PC-3 (cell line): ENCODE measurements at regions not wholly inside any gene's neighbourhood (a gene's known extent, or its start where the extent isn't known, plus 50 kb on each side); places are given as distances from the start of the nearest gene placed in this dataset.

Experiments
- ATAC-seq: fragments of 200-7000 bp; cut with Tn5 transposase; 2 replicates; pipeline ENCODE4 v1.9.1; 2020; ENCODE audit warnings: mild to moderate bottlenecking, moderate library complexity
- BruUV-seq: library from RNA; stranded (reverse); fragments of 400-500 nt; replicated peaks from 2 replicates; lab custom pipeline; 2021; lab: Mats Ljungman, UMichigan
- CTCF ChIA-PET: fragments of 300-600 bp; sonication (Branson Sonifier 250); formaldehyde crosslinking; loops from one replicate; lab custom pipeline; 2022; ENCODE audit warnings: antibody characterized with exemption; lab: Charles Lee
- POLR2A ChIA-PET: fragments of 300-600 bp; sonication (Branson Sonifier 250); formaldehyde crosslinking; loops from one replicate; lab custom pipeline; 2022; ENCODE audit warnings: antibody characterized with exemption; ENCODE audit not compliant: unreplicated experiment; lab: Charles Lee
- DNase-seq: peaks from one replicate; pipeline ENCODE4 v3.0.0-alpha.2; 2015
- H2AFZ ChIP-seq: fragments of 300-600 bp; sonication (generic); 2 replicates; pipeline ENCODE4 v1.6.0; 2016; ENCODE audit warnings: antibody characterized with exemption, low read length
- H3F3A ChIP-seq: fragments of 300-600 bp; sonication (generic); one replicate; pipeline ENCODE4 v1.6.0; 2017; ENCODE audit warnings: antibody characterized with exemption, low read length, control low read depth, mild to moderate bottlenecking; ENCODE audit not compliant: unreplicated experiment
- H3K27ac ChIP-seq: fragments of 300-600 bp; sonication (generic); 2 replicates; pipeline ENCODE4 v1.5.1; 2016; ENCODE audit warnings: mild to moderate bottlenecking, low read length
- H3K27me3 ChIP-seq: fragments of 300-600 bp; sonication (generic); 2 replicates; pipeline ENCODE4 v1.6.1; 2016; ENCODE audit warnings: low read length, mixed read lengths
- H3K36me3 ChIP-seq: fragments of 300-600 bp; sonication (generic); 2 replicates; pipeline ENCODE4 v1.6.1; 2016; ENCODE audit warnings: low read depth, mixed run types, low read length, mixed read lengths
- H3K4me1 ChIP-seq: fragments of 300-600 bp; sonication (generic); 2 replicates; pipeline ENCODE4 v1.5.1; 2016; ENCODE audit warnings: low read length; ENCODE audit not compliant: insufficient read depth
- H3K4me2 ChIP-seq: fragments of 300-600 bp; sonication (generic); 2 replicates; pipeline ENCODE4 v1.6.0; 2016; ENCODE audit warnings: low read length
- H3K4me3 ChIP-seq: fragments of 300-600 bp; sonication (generic); 2 replicates; pipeline ENCODE4 v1.5.1; 2016; ENCODE audit warnings: mild to moderate bottlenecking, low read length, mixed read lengths
- H3K79me2 ChIP-seq: fragments of 300-600 bp; sonication (generic); 2 replicates; pipeline ENCODE4 v1.6.1; 2017; ENCODE audit warnings: low read length, mixed read lengths
- H3K9ac ChIP-seq: fragments of 300-600 bp; sonication (generic); 2 replicates; pipeline ENCODE4 v1.6.0; 2016; ENCODE audit warnings: mild to moderate bottlenecking, low read length
- H3K9me2 ChIP-seq: fragments of 300-600 bp; sonication (generic); replicated peaks from 2 replicates; pipeline ENCODE4 v1.6.1; 2016; ENCODE audit warnings: mixed run types, low read length, mixed read lengths
- H3K9me3 ChIP-seq: fragments of 300-600 bp; sonication (generic); 2 replicates; pipeline ENCODE4 v1.6.1; 2016; ENCODE audit warnings: low read length, mixed read lengths
- H4K20me1 ChIP-seq: fragments of 300-600 bp; sonication (generic); 2 replicates; pipeline ENCODE4 v1.6.1; 2016; ENCODE audit warnings: low read length, mixed read lengths
- CTCF ChIP-seq: fragments of 300-600 bp; sonication (generic); conservative IDR thresholded peaks from 2 replicates; pipeline ENCODE4 v1.5.1; 2017; ENCODE audit warnings: antibody characterized with exemption, low read depth, mild to moderate bottlenecking, low read length
- EZH2 ChIP-seq: fragments of 300-600 bp; sonication (generic); IDR thresholded peaks from one replicate; pipeline ENCODE4 v1.6.1; 2017; ENCODE audit warnings: antibody characterized with exemption, mild to moderate bottlenecking, low read length; ENCODE audit not compliant: unreplicated experiment
- EZH2phosphoT487 ChIP-seq: fragments of 300-600 bp; sonication (generic); IDR thresholded peaks from 2 replicates; pipeline ENCODE4 v1.6.1; 2018; ENCODE audit warnings: mild to moderate bottlenecking, antibody characterized with exemption, low read length, borderline replicate concordance
- intact Hi-C: fragments of 100-400 bp; cut with micrococcal nuclease; formaldehyde crosslinking; loops from 2 replicates; pipeline ENCODE4 v1.9.0; 2023

GRCh38 chr1:72526926-72527325 is 244.6 kb upstream of the NEGR1 start:
- Histone ChIP-seq H4K20me1 (no peaks in the 10 kb centered on the region), H3K9ac (no peak overlapping the region), H3K9me3 (no peaks in the 10 kb centered on the region), H3K79me2 (no peaks in the 10 kb centered on the region), H3F3A (no peaks in the 10 kb centered on the region), H2AFZ (no peak overlapping the region), H3K27me3 (no peaks in the 10 kb centered on the region), H3K36me3 (no peaks in the 10 kb centered on the region), H3K27ac (no peak overlapping the region), H3K9me2 (no peaks in the 10 kb centered on the region), H3K4me3 (no peak overlapping the region), H3K4me2 (no peak overlapping the region), H3K4me1 (peaks cover 3% of the 10 kb centered on the region)
- TF ChIP-seq EZH2phosphoT487: no peak
- TF ChIP-seq CTCF: no peak
- no peak for TF ChIP-seq EZH2
- POLR2A ChIA-PET: no interaction called here
- intact Hi-C loops: no loop called here
- DNase-seq (no peak), ATAC-seq (no peak)
- CTCF ChIA-PET: no interaction called here
- no TSS peak for BruUV-seq

- Histone ChIP-seq H3K9me2 (no peaks in the 10 kb centered on the region), H3K27me3 (no peaks in the 10 kb centered on the region), H3K4me2 (no peak overlapping the region), H3F3A (no peaks in the 10 kb centered on the region), H4K20me1 (no peaks in the 10 kb centered on the region), H3K27ac (no peak overlapping the region), H3K9ac (no peak overlapping the region), H3K9me3 (no peaks in the 10 kb centered on the region), H2AFZ (no peak overlapping the region), H3K4me3 (no peak overlapping the region), H3K79me2 (no peaks in the 10 kb centered on the region), H3K36me3 (no peaks in the 10 kb centered on the region), H3K4me1 (peaks cover 12% of the 10 kb centered on the region)
- DNase-seq (no peak), ATAC-seq (no peak)
- POLR2A ChIA-PET: no interaction called here
- intact Hi-C loops: no loop called here
- CTCF ChIA-PET: no interaction called here
- BruUV-seq: no TSS peak
- TF ChIP-seq CTCF: no peak
- no peak for TF ChIP-seq EZH2phosphoT487
- TF ChIP-seq EZH2: no peak
Observed at GRCh38 chr1:72524021-72524420, 241.7 kb upstream of the NEGR1 start.

GRCh38 chr1:72521659-72522058 is 239.3 kb upstream of the NEGR1 start:
- no TSS peak for BruUV-seq
- H3K79me2 ChIP-seq: no peaks in the 10 kb centered on the region
- H3K27me3 ChIP-seq: no peaks in the 10 kb centered on the region
- H3F3A ChIP-seq: no peaks in the 10 kb centered on the region
- intact Hi-C loops: loop anchor here (2.0 kb wide), 1 partner anchor 237 kb away; no protein-coding TSS in a partner anchor
- H3K9me3 ChIP-seq: no peaks in the 10 kb centered on the region
- ATAC-seq (peak; percentile 89), DNase-seq (peak; percentile 49)
- TF ChIP-seq EZH2: no peak
- no peak for TF ChIP-seq CTCF
- no peak for TF ChIP-seq EZH2phosphoT487
- H4K20me1 ChIP-seq: no peaks in the 10 kb centered on the region
- H2AFZ ChIP-seq: no peak overlapping the region
- no peak overlapping the region for H3K9ac ChIP-seq
- no peak overlapping the region for H3K4me2 ChIP-seq
- POLR2A ChIA-PET: interaction anchor here (0.6 kb wide), 1 partner anchor 20 kb away, joined by 6 read pairs; no protein-coding TSS in a partner anchor
- no peak overlapping the region for H3K4me3 ChIP-seq
- no peaks in the 10 kb centered on the region for H3K9me2 ChIP-seq
- CTCF ChIA-PET: interaction anchor here (0.5 kb wide), 1 partner anchor 1425 kb away, joined by 7 read pairs; no protein-coding TSS in a partner anchor
- H3K4me1 ChIP-seq: peaks cover 12% of the 10 kb centered on the region
- H3K27ac ChIP-seq: no peak overlapping the region
- H3K36me3 ChIP-seq: no peaks in the 10 kb centered on the region
